Keratinocyte (primary cell): ENCODE measurements at regions not wholly inside any gene's neighbourhood (a gene's known extent, or its start where the extent isn't known, plus 50 kb on each side); places are given as distances from the start of the nearest gene placed in this dataset.

ENCODE experiments used
- DNase-seq: peaks from one replicate; pipeline ENCODE4 v3.0.0-alpha.2; 2011; ENCODE audit warnings: low read depth, missing footprints, low spot score
- FAIRE-seq: peaks from 2 replicates; lab custom pipeline; 2011; peaks lifted over from hg19 to GRCh38; lab: Jason Lieb, UNC
- H2AFZ ChIP-seq: 2 replicates; pipeline ENCODE4 v1.6.0; 2012; ENCODE audit warnings: low read length, control low read depth, inconsistent platforms; ENCODE audit not compliant: control insufficient read depth
- H3K27ac ChIP-seq: 2 replicates; pipeline ENCODE4 v1.5.1; 2011; ENCODE audit warnings: low read length; ENCODE audit not compliant: control insufficient read depth, insufficient read depth
- H3K27me3 ChIP-seq: 3 replicates; pipeline ENCODE4 v1.6.0; 2011; ENCODE audit warnings: low read length; ENCODE audit not compliant: control insufficient read depth, insufficient read depth; ENCODE audit errors: extremely low read depth
- H3K36me3 ChIP-seq, 2 experiments: 2 replicates in 1 of 2; 3 replicates in 1 of 2; pipeline ENCODE4 v1.5.1; 2011; ENCODE audit warnings: low read length in 2 of 2, mild to moderate bottlenecking in 1 of 2; ENCODE audit not compliant: control insufficient read depth in 2 of 2, insufficient read depth in 2 of 2; ENCODE audit errors: extremely low read depth in 1 of 2
- H3K4me1 ChIP-seq: 3 replicates; pipeline ENCODE4 v1.5.1; 2011; ENCODE audit warnings: low read length; ENCODE audit not compliant: control insufficient read depth, insufficient read depth; ENCODE audit errors: extremely low read depth
- H3K4me2 ChIP-seq: 3 replicates; pipeline ENCODE4 v1.6.0; 2011; ENCODE audit warnings: low read depth, low read length; ENCODE audit not compliant: control insufficient read depth, insufficient read depth; ENCODE audit errors: extremely low read depth
- H3K4me3 ChIP-seq, 3 experiments: fragments of 200-600 bp in 1 of 3; sonication (generic) in 1 of 3; 2 replicates in 2 of 3; 3 replicates in 1 of 3; pipeline ENCODE4 v1.5.1; 2011 to 2016; ENCODE audit warnings: low read length in 3 of 3, mild to moderate bottlenecking in 3 of 3, control low read depth in 2 of 3, inconsistent platforms in 1 of 3, low read depth in 1 of 3, mixed read lengths in 1 of 3, mixed run types in 1 of 3, moderate library complexity in 1 of 3; ENCODE audit not compliant: control insufficient read depth in 2 of 3, insufficient read depth in 2 of 3; ENCODE audit errors: extremely low read depth in 1 of 3
- H3K79me2 ChIP-seq: 2 replicates; pipeline ENCODE4 v1.6.0; 2012; ENCODE audit warnings: low read length; ENCODE audit not compliant: control insufficient read depth, insufficient read depth
- H3K9ac ChIP-seq: 3 replicates; pipeline ENCODE4 v1.6.0; 2011; ENCODE audit warnings: low read length; ENCODE audit not compliant: control insufficient read depth, insufficient read depth; ENCODE audit errors: extremely low read depth
- H3K9me1 ChIP-seq: 3 replicates; pipeline ENCODE4 v1.6.0; 2011; ENCODE audit warnings: low read length; ENCODE audit not compliant: control insufficient read depth, insufficient read depth; ENCODE audit errors: extremely low read depth
- H3K9me3 ChIP-seq: 2 replicates; pipeline ENCODE4 v1.5.1; 2012; ENCODE audit warnings: low read depth, low read length; ENCODE audit not compliant: control insufficient read depth
- H4K20me1 ChIP-seq: 3 replicates; pipeline ENCODE4 v1.6.0; 2011; ENCODE audit warnings: low read length; ENCODE audit not compliant: control insufficient read depth, insufficient read depth; ENCODE audit errors: extremely low read depth
- CTCF ChIP-seq, 3 experiments: IDR thresholded peaks in 1 of 3; conservative IDR thresholded peaks in 1 of 3; optimal IDR thresholded peaks in 1 of 3; 2 replicates in 2 of 3; 3 replicates in 1 of 3; pipeline versions ENCODE3 to v1.5.1; 2011; ENCODE audit warnings: low read length in 3 of 3, mild to moderate bottlenecking in 3 of 3, moderate library complexity in 2 of 3, control low read depth in 1 of 3, inconsistent platforms in 1 of 3; ENCODE audit not compliant: insufficient read depth in 2 of 3; ENCODE audit errors: extremely low read depth in 1 of 3
- EZH2 ChIP-seq: IDR thresholded peaks from one replicate; pipeline ENCODE4 v1.6.1; 2012; ENCODE audit warnings: inconsistent platforms, mild to moderate bottlenecking, low read length, moderate library complexity
- dilution Hi-C: fragments of 300-500 bp; cut with MboI; formaldehyde crosslinking; loops from one replicate; pipeline ENCODE4 v1.7.0; 2020; ENCODE audit warnings: low sequenced_read_pairs; ENCODE audit not compliant: extremely low pct_ligation_motif_present

- no peak for DNase-seq
- dilution Hi-C loops, result no loop called here
- H3K4me3 ChIP-seq, result no peak overlapping the region
- H3K36me3 ChIP-seq, result no peaks in the 10 kb centered on the region
- no peak overlapping the region for H3K9ac ChIP-seq
- no peaks in the 10 kb centered on the region for H3K27me3 ChIP-seq
- H2AFZ ChIP-seq, result no peak overlapping the region
- H3K4me1 ChIP-seq, result no peaks in the 10 kb centered on the region
- no peaks in the 10 kb centered on the region for H3K9me1 ChIP-seq
- no peak overlapping the region for H3K4me2 ChIP-seq
- no peaks in the 10 kb centered on the region for H3K79me2 ChIP-seq
- no peaks in the 10 kb centered on the region for H3K9me3 ChIP-seq
- no peak overlapping the region for H3K27ac ChIP-seq
- no peak for FAIRE-seq
- no peak for TF ChIP-seq EZH2
- no peak for TF ChIP-seq CTCF (optimal IDR thresholded peaks at IDR 0.05 in 1 of 3, IDR thresholded peaks at IDR 0.05 in 1 of 3, conservative IDR thresholded peaks at IDR 0.05 in 1 of 3; ENCODE audit: extremely low read depth in 1 of 3, insufficient read depth in 2 of 3, low read length in 3 of 3)
- H4K20me1 ChIP-seq, result no peaks in the 10 kb centered on the region
Measured at GRCh38 chr4:163959932-163960331, 465.4 kb downstream of the TMA16 start.

- Histone ChIP-seq H3K9me1 (no peaks in the 10 kb centered on the region), H3K4me2 (no peak overlapping the region), H4K20me1 (no peaks in the 10 kb centered on the region), H3K9ac (no peak overlapping the region), H3K4me1 (no peaks in the 10 kb centered on the region), H3K27me3 (no peaks in the 10 kb centered on the region), H3K9me3 (no peaks in the 10 kb centered on the region), H3K4me3 (no peak overlapping the region), H3K36me3 (no peaks in the 10 kb centered on the region), H2AFZ (no peak overlapping the region), H3K79me2 (no peaks in the 10 kb centered on the region), H3K27ac (no peak overlapping the region)
- no peak for DNase-seq
- FAIRE-seq, result no peak
- dilution Hi-C loops, result no loop called here
- no peak for TF ChIP-seq EZH2
Measured at GRCh38 chr4:163966612-163967011, 472.1 kb downstream of the TMA16 start.

- Histone ChIP-seq H2AFZ (no peak overlapping the region), H3K9ac (no peak overlapping the region), H3K27ac (no peak overlapping the region), H4K20me1 (no peaks in the 10 kb centered on the region), H3K4me2 (no peak overlapping the region), H3K9me3 (no peaks in the 10 kb centered on the region), H3K27me3 (no peaks in the 10 kb centered on the region), H3K9me1 (no peaks in the 10 kb centered on the region), H3K4me3 (no peak overlapping the region), H3K79me2 (no peaks in the 10 kb centered on the region), H3K4me1 (no peaks in the 10 kb centered on the region), H3K36me3 (no peaks in the 10 kb centered on the region)
- no peak for TF ChIP-seq EZH2
- TF ChIP-seq CTCF (optimal IDR thresholded peaks at IDR 0.05 in 1 of 3, IDR thresholded peaks at IDR 0.05 in 1 of 3, conservative IDR thresholded peaks at IDR 0.05 in 1 of 3; ENCODE audit: extremely low read depth in 1 of 3, insufficient read depth in 2 of 3, low read length in 3 of 3), result no peak
- DNase-seq (no peak), FAIRE-seq (no peak)
- dilution Hi-C loops, result no loop called here
Measured at GRCh38 chr4:163967263-163967662, 472.8 kb downstream of the TMA16 start.
